Mesenchymal stem cell (in vitro differentiated cells and primary cell): ENCODE measurements at regions not wholly inside any gene's neighbourhood (a gene's known extent, or its start where the extent isn't known, plus 50 kb on each side); places are given as distances from the start of the nearest gene placed in this dataset.

Experiments used
- DNase-seq: peaks from one replicate; pipeline ENCODE4 v3.0.0-alpha.2; 2013
- H2AFZ ChIP-seq: one replicate; pipeline ENCODE4 v1.6.1; 2013; ENCODE audit warnings: low read depth, mild to moderate bottlenecking, control low read depth, inconsistent platforms, low read length, moderate library complexity
- H2AK5ac ChIP-seq: 2 replicates; pipeline ENCODE4 v1.6.1; 2013; ENCODE audit warnings: low read length, moderate library complexity, mild to moderate bottlenecking, inconsistent platforms; ENCODE audit not compliant: severe bottlenecking
- H2BK120ac ChIP-seq: one replicate; pipeline ENCODE4 v1.6.1; 2013; ENCODE audit warnings: low read depth, mild to moderate bottlenecking, inconsistent platforms, low read length, moderate library complexity
- H2BK12ac ChIP-seq, 2 experiments: one replicate each; pipeline ENCODE4 v1.6.1; 2013; ENCODE audit warnings: inconsistent platforms in 2 of 2, low read length in 2 of 2, mild to moderate bottlenecking in 2 of 2, moderate library complexity in 2 of 2, control low read depth in 1 of 2
- H2BK15ac ChIP-seq: one replicate; pipeline ENCODE4 v1.6.1; 2013; ENCODE audit warnings: mild to moderate bottlenecking, low read depth, inconsistent platforms; ENCODE audit not compliant: poor library complexity, severe bottlenecking
- H2BK5ac ChIP-seq: 2 replicates; pipeline ENCODE4 v1.6.1; 2013; ENCODE audit warnings: low read depth, mild to moderate bottlenecking, low read length, control low read depth, inconsistent platforms; ENCODE audit not compliant: poor library complexity, severe bottlenecking
- H3K14ac ChIP-seq, 2 experiments: one replicate each; pipeline ENCODE4 v1.6.1; 2013; ENCODE audit warnings: inconsistent platforms in 2 of 2, low read length in 2 of 2, control low read depth in 1 of 2, mild to moderate bottlenecking in 1 of 2, moderate library complexity in 1 of 2
- H3K18ac ChIP-seq, 2 experiments: one replicate each; pipeline ENCODE4 v1.6.1; 2013; ENCODE audit warnings: inconsistent platforms in 2 of 2, low read length in 2 of 2, control low read depth in 1 of 2, low read depth in 1 of 2, mild to moderate bottlenecking in 1 of 2
- H3K23ac ChIP-seq, 2 experiments: one replicate each; pipeline ENCODE4 v1.6.1; 2013; ENCODE audit warnings: inconsistent platforms in 2 of 2, low read length in 2 of 2, mild to moderate bottlenecking in 2 of 2, moderate library complexity in 2 of 2, control low read depth in 1 of 2
- H3K27ac ChIP-seq: 2 replicates; pipeline ENCODE4 v1.5.1; 2013; ENCODE audit warnings: mild to moderate bottlenecking, moderate library complexity, low read length, control low read depth, inconsistent platforms; ENCODE audit not compliant: poor library complexity, severe bottlenecking
- H3K27me3 ChIP-seq, 2 experiments: 2 replicates each; pipeline versions ENCODE4 v1.6.1 to v1.7.0; 2013; ENCODE audit warnings: low read length in 2 of 2, mild to moderate bottlenecking in 2 of 2, moderate library complexity in 2 of 2, control low read depth in 1 of 2, inconsistent platforms in 1 of 2; ENCODE audit not compliant: control insufficient read depth in 1 of 2, insufficient read depth in 1 of 2
- H3K36me3 ChIP-seq, 2 experiments: 2 replicates each; pipeline versions ENCODE4 v1.6.1 to v1.7.0; 2013; ENCODE audit warnings: low read length in 2 of 2, control low read depth in 1 of 2, inconsistent platforms in 1 of 2, low read depth in 1 of 2, mild to moderate bottlenecking in 1 of 2; ENCODE audit not compliant: insufficient read depth in 2 of 2, control insufficient read depth in 1 of 2
- H3K4ac ChIP-seq, 2 experiments: one replicate each; pipeline ENCODE4 v1.6.1; 2013; ENCODE audit warnings: inconsistent platforms in 2 of 2, low read length in 2 of 2, mild to moderate bottlenecking in 2 of 2, moderate library complexity in 2 of 2, control low read depth in 1 of 2, low read depth in 1 of 2
- H3K4me1 ChIP-seq: 2 replicates; pipeline ENCODE4 v1.6.1; 2013; ENCODE audit warnings: low read depth, low read length, control low read depth; ENCODE audit not compliant: control insufficient read depth, insufficient read depth
- H3K4me2 ChIP-seq: 2 replicates; pipeline ENCODE4 v1.6.1; 2013; ENCODE audit warnings: low read length, mild to moderate bottlenecking, inconsistent platforms; ENCODE audit not compliant: poor library complexity, severe bottlenecking
- H3K4me3 ChIP-seq, 2 experiments: 2 replicates each; pipeline versions ENCODE4 v1.5.1 to v1.7.0; 2013; ENCODE audit warnings: low read length in 2 of 2, mild to moderate bottlenecking in 2 of 2, control low read depth in 1 of 2, low read depth in 1 of 2; ENCODE audit not compliant: insufficient read depth in 1 of 2
- H3K79me1 ChIP-seq: replicated peaks from 2 replicates; pipeline ENCODE4 v1.6.1; 2013; ENCODE audit warnings: mild to moderate bottlenecking, control low read depth, low read length, inconsistent platforms; ENCODE audit not compliant: poor library complexity, severe bottlenecking
- H3K9ac ChIP-seq: 2 replicates; pipeline ENCODE4 v1.7.0; 2013; ENCODE audit warnings: mild to moderate bottlenecking, low read length, moderate library complexity
- H3K9me3 ChIP-seq: 2 replicates; pipeline ENCODE4 v1.7.0; 2013; ENCODE audit warnings: mild to moderate bottlenecking, low read length; ENCODE audit not compliant: control insufficient read depth
- H4K8ac ChIP-seq: one replicate; pipeline ENCODE4 v1.6.1; 2013; ENCODE audit warnings: inconsistent platforms, mild to moderate bottlenecking, low read length, moderate library complexity
- H4K91ac ChIP-seq: one replicate; pipeline ENCODE4 v1.6.1; 2013; ENCODE audit warnings: mild to moderate bottlenecking, low read length, inconsistent platforms
- WGBS: methylation state at CpG from one replicate; pipeline ENCODE4 v1.1.7; 2013; ENCODE audit warnings: mixed read lengths; 5-methylcytosine and 5-hydroxymethylcytosine counted together

- 80% methylated on average over 1 of the region's 3 CpGs for WGBS
- no peak for DNase-seq
- Histone ChIP-seq H2BK12ac (no peak overlapping the region), H3K36me3 (no peaks in the 10 kb centered on the region), H2BK15ac (no peak overlapping the region), H2AK5ac (no peak overlapping the region), H3K9me3 (no peaks in the 10 kb centered on the region), H3K27me3 (no peaks in the 10 kb centered on the region), H3K23ac (no peak overlapping the region), H3K79me1 (no peaks in the 10 kb centered on the region), H3K27ac (no peak overlapping the region), H2BK120ac (no peak overlapping the region), H2BK5ac (no peak overlapping the region), H3K4me1 (no peaks in the 10 kb centered on the region), H3K4ac (no peak overlapping the region), H3K4me3 (no peak overlapping the region), H3K4me2 (no peak overlapping the region), H4K91ac (no peak overlapping the region), H3K9ac (no peak overlapping the region), H4K8ac (no peak overlapping the region), H3K18ac (no peak overlapping the region), H3K14ac (no peak overlapping the region), H2AFZ (no peak overlapping the region)
Measured at GRCh38 chr9:73892335-73892734, 604.8 kb upstream of the RORB start.

DNA sequence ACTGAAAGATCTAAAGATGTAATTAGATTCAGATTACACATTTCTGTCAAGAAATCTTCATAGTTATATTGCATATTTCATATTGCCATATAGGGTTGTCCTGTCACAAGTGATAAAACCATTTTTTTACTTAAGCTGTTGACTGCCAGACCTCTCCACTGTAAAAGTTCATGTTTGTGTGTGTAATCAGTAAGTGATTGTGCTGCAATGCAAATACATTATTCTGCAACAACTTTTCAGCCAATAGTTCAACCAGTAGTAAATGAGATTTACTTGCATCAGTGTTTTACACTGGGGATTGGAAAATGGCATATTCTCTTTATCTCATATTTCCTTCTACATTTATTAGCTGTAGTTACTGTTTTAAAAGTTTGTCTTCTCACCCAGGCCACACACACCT, 603.9 kb upstream of the RORB start:
- Histone ChIP-seq H3K9me3 (no peaks in the 10 kb centered on the region), H3K79me1 (no peaks in the 10 kb centered on the region), H3K14ac (no peak overlapping the region), H2AK5ac (no peak overlapping the region), H4K8ac (no peak overlapping the region), H3K4ac (no peak overlapping the region), H2BK5ac (no peak overlapping the region), H2BK120ac (no peak overlapping the region), H4K91ac (no peak overlapping the region), H3K18ac (no peak overlapping the region), H3K4me2 (no peak overlapping the region), H3K4me1 (no peaks in the 10 kb centered on the region), H2BK12ac (no peak overlapping the region), H2AFZ (no peak overlapping the region), H3K27me3 (no peaks in the 10 kb centered on the region), H3K36me3 (no peaks in the 10 kb centered on the region), H2BK15ac (no peak overlapping the region), H3K23ac (no peak overlapping the region), H3K27ac (no peak overlapping the region), H3K4me3 (no peak overlapping the region), H3K9ac (no peak overlapping the region)
- no peak for DNase-seq

GRCh38 chr9:73896061-73896460, 601.1 kb upstream of the RORB start:
- Histone ChIP-seq H3K14ac (no peak overlapping the region), H3K23ac (no peak overlapping the region), H2BK12ac (no peak overlapping the region), H3K9me3 (peaks cover 4% of the 10 kb centered on the region), H2AFZ (no peak overlapping the region), H3K18ac (no peak overlapping the region), H3K27me3 (no peaks in the 10 kb centered on the region), H3K4me2 (no peak overlapping the region), H4K91ac (no peak overlapping the region), H4K8ac (no peak overlapping the region), H2BK120ac (no peak overlapping the region), H2AK5ac (no peak overlapping the region), H3K9ac (no peak overlapping the region), H3K79me1 (no peaks in the 10 kb centered on the region), H3K4me1 (no peaks in the 10 kb centered on the region), H2BK5ac (no peak overlapping the region), H2BK15ac (no peak overlapping the region), H3K27ac (no peak overlapping the region), H3K4ac (no peak overlapping the region), H3K36me3 (no peaks in the 10 kb centered on the region), H3K4me3 (no peak overlapping the region)
- no peak for DNase-seq
- no CpG with 5 or more reads among the region's 2 CpGs for WGBS

DNA sequence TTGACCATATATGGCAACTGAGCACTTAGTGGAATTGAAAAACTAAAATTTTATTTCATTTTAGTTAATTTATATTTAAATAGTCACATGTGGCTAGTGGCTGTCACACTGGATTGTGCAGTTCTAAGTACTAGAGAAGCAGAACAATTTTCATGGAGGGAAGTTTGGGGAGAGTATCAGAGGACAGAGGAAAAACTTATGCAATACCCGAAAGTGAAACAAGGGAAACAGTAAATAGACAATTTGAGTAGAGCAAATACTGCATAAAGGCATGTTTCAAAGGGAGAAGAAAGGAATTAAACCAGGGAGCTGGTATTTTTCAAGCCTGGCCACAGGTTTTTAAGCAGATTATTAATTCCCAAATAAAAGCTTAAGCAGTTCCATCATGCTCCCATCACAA, 590.5 kb upstream of the RORB start:
- Histone ChIP-seq H2BK5ac (no peak overlapping the region), H2BK120ac (no peak overlapping the region), H3K14ac (no peak overlapping the region), H3K9ac (no peak overlapping the region), H3K4me1 (no peaks in the 10 kb centered on the region), H4K91ac (no peak overlapping the region), H3K27me3 (no peaks in the 10 kb centered on the region), H3K23ac (no peak overlapping the region), H3K4ac (no peak overlapping the region), H4K8ac (no peak overlapping the region), H2AK5ac (no peak overlapping the region), H2BK15ac (no peak overlapping the region), H2BK12ac (no peak overlapping the region), H3K4me2 (no peak overlapping the region), H3K18ac (no peak overlapping the region), H3K27ac (no peak overlapping the region), H2AFZ (no peak overlapping the region), H3K36me3 (no peaks in the 10 kb centered on the region), H3K9me3 (no peaks in the 10 kb centered on the region), H3K4me3 (no peak overlapping the region), H3K79me1 (no peaks in the 10 kb centered on the region)
- no peak for DNase-seq
- WGBS = 54% methylated on average over 1 of the region's 1 CpG
